Retinal pigment epithelial cell (primary cell): ENCODE measurements at regions not wholly inside any gene's neighbourhood (a gene's known extent, or its start where the extent isn't known, plus 50 kb on each side); places are given as distances from the start of the nearest gene placed in this dataset.

Experiments used
- DNase-seq: peaks from one replicate; pipeline ENCODE4 v3.0.0-alpha.2; 2010; ENCODE audit warnings: low read depth
- H3K4me3 ChIP-seq: 2 replicates; pipeline ENCODE4 v1.5.1; 2011; ENCODE audit warnings: mild to moderate bottlenecking, low read length, control low read depth, moderate library complexity
- CTCF ChIP-seq: conservative IDR thresholded peaks from 2 replicates; pipeline ENCODE4 v1.5.1; 2011; ENCODE audit warnings: low read depth, low read length, control low read depth, inconsistent platforms

GRCh38 chr6:164108092-164108491, 693.6 kb downstream of the QKI start:
- TF ChIP-seq CTCF = no peak
- DNase-seq = no peak
- no peak overlapping the region for H3K4me3 ChIP-seq

- no peak overlapping the region for H3K4me3 ChIP-seq
- DNase-seq = no peak
- TF ChIP-seq CTCF = no peak
Measured at GRCh38 chr6:164107297-164107995, 692.9 kb downstream of the QKI start.

- H3K4me3 ChIP-seq = no peak overlapping the region
- peak; percentile 62 for TF ChIP-seq CTCF
- no peak for DNase-seq
Measured at GRCh38 chr6:164106345-164106769, 691.8 kb downstream of the QKI start.

GRCh38 chr6:164105705-164106104, 691.2 kb downstream of the QKI start:
- no peak for DNase-seq
- TF ChIP-seq CTCF = no peak
- H3K4me3 ChIP-seq = no peak overlapping the region

- no peak for TF ChIP-seq CTCF
- no peak for DNase-seq
- no peak overlapping the region for H3K4me3 ChIP-seq
Measured at GRCh38 chr6:164104432-164104831, 689.9 kb downstream of the QKI start.

- H3K4me3 ChIP-seq = peak overlapping the region; percentile 14
- TF ChIP-seq CTCF = no peak
- no peak for DNase-seq
Measured at GRCh38 chr6:164102693-164103092, 688.2 kb downstream of the QKI start.

GRCh38 chr6:164101859-164102258, 687.3 kb downstream of the QKI start:
- H3K4me3 ChIP-seq = no peak overlapping the region
- no peak for TF ChIP-seq CTCF
- DNase-seq = no peak
